ENCODE measurements at regions not wholly inside any gene's neighbourhood (a gene's known extent, or its start where the extent isn't known, plus 50 kb on each side); places are given as distances from the start of the nearest gene placed in this dataset.

- H3K79me2 ChIP-seq (ENCODE audit: insufficient read depth, low read length): no peaks in the 10 kb centered on the region
- H4K20me1 ChIP-seq (ENCODE audit: insufficient read depth, low read length): no peaks in the 10 kb centered on the region
- no peaks in the 10 kb centered on the region for H3K27me3 ChIP-seq (ENCODE audit: insufficient read depth, low read length)
- no peak for DNase-seq (ENCODE audit: insufficient read length, low spot score, missing footprints)
- TF ChIP-seq, protein P1, sequence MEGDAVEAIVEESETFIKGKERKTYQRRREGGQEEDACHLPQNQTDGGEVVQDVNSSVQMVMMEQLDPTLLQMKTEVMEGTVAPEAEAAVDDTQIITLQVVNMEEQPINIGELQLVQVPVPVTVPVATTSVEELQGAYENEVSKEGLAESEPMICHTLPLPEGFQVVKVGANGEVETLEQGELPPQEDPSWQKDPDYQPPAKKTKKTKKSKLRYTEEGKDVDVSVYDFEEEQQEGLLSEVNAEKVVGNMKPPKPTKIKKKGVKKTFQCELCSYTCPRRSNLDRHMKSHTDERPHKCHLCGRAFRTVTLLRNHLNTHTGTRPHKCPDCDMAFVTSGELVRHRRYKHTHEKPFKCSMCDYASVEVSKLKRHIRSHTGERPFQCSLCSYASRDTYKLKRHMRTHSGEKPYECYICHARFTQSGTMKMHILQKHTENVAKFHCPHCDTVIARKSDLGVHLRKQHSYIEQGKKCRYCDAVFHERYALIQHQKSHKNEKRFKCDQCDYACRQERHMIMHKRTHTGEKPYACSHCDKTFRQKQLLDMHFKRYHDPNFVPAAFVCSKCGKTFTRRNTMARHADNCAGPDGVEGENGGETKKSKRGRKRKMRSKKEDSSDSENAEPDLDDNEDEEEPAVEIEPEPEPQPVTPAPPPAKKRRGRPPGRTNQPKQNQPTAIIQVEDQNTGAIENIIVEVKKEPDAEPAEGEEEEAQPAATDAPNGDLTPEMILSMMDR (IDR thresholded peaks at IDR 0.05; ENCODE audit: extremely low read depth, low read depth, low read length): no peak
- no peak overlapping the region for H2AFZ ChIP-seq (ENCODE audit: low read length)
- no peaks in the 10 kb centered on the region for H3K9me3 ChIP-seq (ENCODE audit: low read depth, low read length)
- H3K36me3 ChIP-seq (ENCODE audit: insufficient read depth, low read length): no peaks in the 10 kb centered on the region
- H3K4me2 ChIP-seq (ENCODE audit: insufficient read depth, low read length): no peak overlapping the region
- H3K27ac ChIP-seq (ENCODE audit: low read depth, low read length): no peak overlapping the region
- H3K4me3 ChIP-seq (ENCODE audit: insufficient read depth, low read length): no peak overlapping the region
- H3K4me1 ChIP-seq (ENCODE audit: insufficient read depth, low read length): peaks cover 37% of the 10 kb centered on the region
Measured at GRCh38 chr2:149737896-149738295, 150.3 kb upstream of the MMADHC start.

DNA sequence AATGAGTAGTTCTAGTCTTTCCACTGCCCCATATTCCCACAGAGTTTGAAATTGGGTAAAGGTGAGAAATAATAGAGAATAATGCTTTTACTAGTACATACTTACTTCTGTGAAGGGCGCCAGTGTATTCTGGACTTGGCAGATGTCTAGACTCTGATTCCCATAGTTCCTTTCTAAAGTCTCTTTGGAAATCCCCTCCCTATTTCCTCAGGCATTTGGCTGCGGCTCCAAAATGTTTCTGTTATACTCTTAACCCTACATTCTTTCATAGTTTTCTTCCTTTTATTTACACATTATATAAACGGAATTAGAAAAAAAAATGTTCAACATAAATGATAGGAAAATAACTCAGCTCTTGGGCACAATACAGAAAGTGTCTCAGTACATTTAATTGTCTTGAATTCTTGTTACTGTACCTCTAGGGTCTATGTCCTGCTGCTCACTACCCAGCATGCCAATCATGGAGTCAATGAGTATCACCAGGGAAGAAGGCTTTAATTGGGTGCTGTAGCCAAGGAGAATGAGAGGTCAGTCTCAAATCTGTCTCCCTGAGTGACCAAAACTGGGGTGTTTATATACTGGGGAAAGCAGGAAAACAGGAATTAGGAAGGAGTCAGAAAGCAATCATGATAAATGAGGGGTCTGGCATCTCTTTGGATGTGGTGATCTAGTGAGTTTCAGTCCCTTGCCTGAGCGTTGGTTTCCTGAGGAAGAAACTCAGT, 147.8 kb upstream of the MMADHC start:
- peaks cover 36% of the 10 kb centered on the region for H3K4me1 ChIP-seq (ENCODE audit: insufficient read depth, low read length)
- H3K79me2 ChIP-seq (ENCODE audit: insufficient read depth, low read length): no peaks in the 10 kb centered on the region
- H2AFZ ChIP-seq (ENCODE audit: low read length): no peak overlapping the region
- H3K36me3 ChIP-seq (ENCODE audit: insufficient read depth, low read length): no peaks in the 10 kb centered on the region
- H3K4me3 ChIP-seq (ENCODE audit: insufficient read depth, low read length): no peak overlapping the region
- TF ChIP-seq, protein P1 (IDR thresholded peaks at IDR 0.05; ENCODE audit: extremely low read depth, low read depth, low read length): no peak
- no peaks in the 10 kb centered on the region for H4K20me1 ChIP-seq (ENCODE audit: insufficient read depth, low read length)
- no peak overlapping the region for H3K4me2 ChIP-seq (ENCODE audit: insufficient read depth, low read length)
- no peak overlapping the region for H3K27ac ChIP-seq (ENCODE audit: low read depth, low read length)
- H3K27me3 ChIP-seq (ENCODE audit: insufficient read depth, low read length): no peaks in the 10 kb centered on the region
- no peak for DNase-seq (ENCODE audit: insufficient read length, low spot score, missing footprints)
- H3K9me3 ChIP-seq (ENCODE audit: low read depth, low read length): no peaks in the 10 kb centered on the region

- Histone ChIP-seq H2AFZ (ENCODE audit: low read length) (no peak overlapping the region), H3K4me1 (ENCODE audit: insufficient read depth, low read length) (peaks cover 26% of the 10 kb centered on the region), H3K4me3 (ENCODE audit: insufficient read depth, low read length) (no peak overlapping the region), H3K27ac (ENCODE audit: low read depth, low read length) (peak overlapping the region; percentile 15), H3K27me3 (ENCODE audit: insufficient read depth, low read length) (no peaks in the 10 kb centered on the region), H4K20me1 (ENCODE audit: insufficient read depth, low read length) (no peaks in the 10 kb centered on the region), H3K79me2 (ENCODE audit: insufficient read depth, low read length) (no peaks in the 10 kb centered on the region), H3K36me3 (ENCODE audit: insufficient read depth, low read length) (no peaks in the 10 kb centered on the region), H3K4me2 (ENCODE audit: insufficient read depth, low read length) (no peak overlapping the region), H3K9me3 (ENCODE audit: low read depth, low read length) (no peaks in the 10 kb centered on the region)
- no peak for DNase-seq (ENCODE audit: insufficient read length, low spot score, missing footprints)
- TF ChIP-seq, protein P1 (IDR thresholded peaks at IDR 0.05; ENCODE audit: extremely low read depth, low read depth, low read length): no peak
Measured at GRCh38 chr2:149733936-149734685, 146.5 kb upstream of the MMADHC start.

GRCh38 chr2:149732730-149733290, 145.2 kb upstream of the MMADHC start:
- H3K4me2 ChIP-seq (ENCODE audit: insufficient read depth, low read length): no peak overlapping the region
- no peaks in the 10 kb centered on the region for H3K27me3 ChIP-seq (ENCODE audit: insufficient read depth, low read length)
- no peak overlapping the region for H3K4me3 ChIP-seq (ENCODE audit: insufficient read depth, low read length)
- no peaks in the 10 kb centered on the region for H3K9me3 ChIP-seq (ENCODE audit: low read depth, low read length)
- H3K27ac ChIP-seq (ENCODE audit: low read depth, low read length): peak overlapping the region; percentile 11
- no peaks in the 10 kb centered on the region for H3K36me3 ChIP-seq (ENCODE audit: insufficient read depth, low read length)
- peak overlapping the region; percentile 0 for H2AFZ ChIP-seq (ENCODE audit: low read length)
- peaks cover 25% of the 10 kb centered on the region for H3K4me1 ChIP-seq (ENCODE audit: insufficient read depth, low read length)
- H4K20me1 ChIP-seq (ENCODE audit: insufficient read depth, low read length): no peaks in the 10 kb centered on the region
- TF ChIP-seq, protein P1 (IDR thresholded peaks at IDR 0.05; ENCODE audit: extremely low read depth, low read depth, low read length): no peak
- DNase-seq (ENCODE audit: insufficient read length, low spot score, missing footprints): no peak
- H3K79me2 ChIP-seq (ENCODE audit: insufficient read depth, low read length): no peaks in the 10 kb centered on the region

Measured in osteoblast (primary cell).